ENCODE measurements at regions not wholly inside any gene's neighbourhood (a gene's known extent, or its start where the extent isn't known, plus 50 kb on each side); places are given as distances from the start of the nearest gene placed in this dataset.

DNA sequence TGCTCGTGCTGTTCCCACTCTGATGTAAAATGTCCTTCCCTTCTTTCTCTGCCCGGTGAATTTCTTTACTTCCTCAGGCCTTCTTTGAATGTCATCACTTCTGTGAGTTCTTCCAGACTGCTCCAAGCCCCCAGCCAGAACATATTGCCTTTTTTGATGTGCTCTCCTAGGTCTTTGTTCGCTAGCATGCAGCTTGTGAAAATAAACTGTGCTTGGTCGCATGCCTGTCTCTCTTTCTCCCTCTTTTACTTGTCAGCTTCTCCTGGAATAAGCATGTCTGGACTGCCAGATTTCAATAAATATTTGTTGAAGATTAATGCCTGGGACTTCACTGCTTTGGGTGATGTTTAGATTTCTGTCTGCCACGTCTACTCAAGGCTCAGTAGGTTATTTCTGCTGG is 82.7 kb upstream of the ARHGAP28 start:
- TF ChIP-seq POLR2A (IDR thresholded peaks at IDR 0.05) (no peak), POLR2AphosphoS5 (IDR thresholded peaks at IDR 0.05) (no peak)
- TF ChIP-seq, protein P1, sequence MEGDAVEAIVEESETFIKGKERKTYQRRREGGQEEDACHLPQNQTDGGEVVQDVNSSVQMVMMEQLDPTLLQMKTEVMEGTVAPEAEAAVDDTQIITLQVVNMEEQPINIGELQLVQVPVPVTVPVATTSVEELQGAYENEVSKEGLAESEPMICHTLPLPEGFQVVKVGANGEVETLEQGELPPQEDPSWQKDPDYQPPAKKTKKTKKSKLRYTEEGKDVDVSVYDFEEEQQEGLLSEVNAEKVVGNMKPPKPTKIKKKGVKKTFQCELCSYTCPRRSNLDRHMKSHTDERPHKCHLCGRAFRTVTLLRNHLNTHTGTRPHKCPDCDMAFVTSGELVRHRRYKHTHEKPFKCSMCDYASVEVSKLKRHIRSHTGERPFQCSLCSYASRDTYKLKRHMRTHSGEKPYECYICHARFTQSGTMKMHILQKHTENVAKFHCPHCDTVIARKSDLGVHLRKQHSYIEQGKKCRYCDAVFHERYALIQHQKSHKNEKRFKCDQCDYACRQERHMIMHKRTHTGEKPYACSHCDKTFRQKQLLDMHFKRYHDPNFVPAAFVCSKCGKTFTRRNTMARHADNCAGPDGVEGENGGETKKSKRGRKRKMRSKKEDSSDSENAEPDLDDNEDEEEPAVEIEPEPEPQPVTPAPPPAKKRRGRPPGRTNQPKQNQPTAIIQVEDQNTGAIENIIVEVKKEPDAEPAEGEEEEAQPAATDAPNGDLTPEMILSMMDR (IDR thresholded peaks at IDR 0.05 in 8 of 11, conservative IDR thresholded peaks at IDR 0.05 in 3 of 11), result no peak
